SU-DHL-6 (cell line): ENCODE measurements at regions not wholly inside any gene's neighbourhood (a gene's known extent, or its start where the extent isn't known, plus 50 kb on each side); places are given as distances from the start of the nearest gene placed in this dataset.

Source experiments
- H2AFZ ChIP-seq: fragments of 200-600 bp; sonication (generic); 2 replicates; pipeline ENCODE4 v1.6.1; 2014; ENCODE audit warnings: low read depth, mild to moderate bottlenecking, moderate library complexity, mixed read lengths, antibody characterized with exemption, low read length; ENCODE audit not compliant: severe bottlenecking
- H3F3A ChIP-seq: fragments of 200-600 bp; shearing (Covaris generic); 2 replicates; pipeline ENCODE4 v1.6.0; 2016; ENCODE audit warnings: antibody characterized with exemption, mild to moderate bottlenecking; ENCODE audit not compliant: insufficient read depth
- H3K27ac ChIP-seq: fragments of 200-600 bp; sonication (generic); 2 replicates; pipeline ENCODE4 v1.5.1; 2016; ENCODE audit warnings: low read depth, mild to moderate bottlenecking, low read length, moderate library complexity, mixed read lengths
- H3K27me3 ChIP-seq: fragments of 200-600 bp; sonication (generic), shearing (Covaris generic); 2 replicates; pipeline ENCODE4 v1.6.0; 2014; ENCODE audit warnings: mild to moderate bottlenecking, low read length
- H3K36me3 ChIP-seq: fragments of 200-600 bp; sonication (generic); 2 replicates; pipeline ENCODE4 v1.6.1; 2014; ENCODE audit warnings: mild to moderate bottlenecking, low read length, mixed read lengths
- H3K4me2 ChIP-seq: fragments of 300-600, 200-600 bp; shearing (Covaris generic), sonication (generic); 2 replicates; pipeline ENCODE4 v1.6.0; 2014; ENCODE audit warnings: low read length, low read depth, mild to moderate bottlenecking; ENCODE audit not compliant: poor library complexity, severe bottlenecking
- H3K4me3 ChIP-seq: fragments of 200-600 bp; sonication (generic); 2 replicates; pipeline ENCODE4 v1.5.1; 2014; ENCODE audit warnings: antibody characterized with exemption, low read length, mild to moderate bottlenecking, mixed read lengths; ENCODE audit not compliant: insufficient read depth, poor library complexity, severe bottlenecking
- H3K79me2 ChIP-seq: fragments of 200-600 bp; sonication (generic); 2 replicates; pipeline ENCODE4 v1.6.1; 2014; ENCODE audit warnings: mild to moderate bottlenecking, low read length, moderate library complexity; ENCODE audit not compliant: insufficient read depth
- H3K9ac ChIP-seq: fragments of 200-600 bp; sonication (generic); 2 replicates; pipeline ENCODE4 v1.7.0; 2014; ENCODE audit warnings: mild to moderate bottlenecking, low read length
- H3K9me2 ChIP-seq: fragments of 200-600 bp; sonication (generic); replicated peaks from 2 replicates; pipeline ENCODE4 v1.6.1; 2014; ENCODE audit warnings: low read length; ENCODE audit not compliant: insufficient read depth
- H3K9me3 ChIP-seq: fragments of 200-600 bp; sonication (generic); 2 replicates; pipeline ENCODE4 v1.6.1; 2014; ENCODE audit warnings: low read length, mixed read lengths; ENCODE audit not compliant: insufficient read depth
- H4K20me1 ChIP-seq: fragments of 200-600 bp; sonication (generic); 2 replicates; pipeline ENCODE4 v1.6.1; 2014; ENCODE audit warnings: low read depth, mild to moderate bottlenecking, antibody characterized with exemption, low read length, moderate library complexity, mixed read lengths
- CTCF ChIP-seq: fragments of 200-600 bp; sonication (generic); IDR thresholded peaks from one replicate; pipeline ENCODE4 v1.5.1; 2017; ENCODE audit warnings: antibody characterized with exemption, mild to moderate bottlenecking, low read length, moderate library complexity; ENCODE audit not compliant: insufficient read depth, poor library complexity, severe bottlenecking
- EZH2phosphoT487 ChIP-seq: fragments of 200-600 bp; sonication (generic), shearing (Covaris generic); conservative IDR thresholded peaks from 2 replicates; pipeline ENCODE4 v1.6.1; 2018; ENCODE audit warnings: mild to moderate bottlenecking, antibody characterized with exemption, low read length, moderate library complexity, mixed read lengths

- Histone ChIP-seq H3K36me3 (no peaks in the 10 kb centered on the region), H3K9ac (no peak overlapping the region), H3K9me2 (no peaks in the 10 kb centered on the region), H3K27me3 (no peaks in the 10 kb centered on the region), H3K4me3 (no peak overlapping the region), H4K20me1 (no peaks in the 10 kb centered on the region), H3K9me3 (no peaks in the 10 kb centered on the region), H3K4me2 (no peak overlapping the region), H3K27ac (no peak overlapping the region), H3K79me2 (no peaks in the 10 kb centered on the region), H2AFZ (no peak overlapping the region), H3F3A (no peaks in the 10 kb centered on the region)
- no peak for TF ChIP-seq EZH2phosphoT487
- TF ChIP-seq CTCF = no peak
These were observed 1164.7 kb upstream of the CDH8 start for GRCh38 chr16:63200940-63201339.

GRCh38 chr16:63195336-63195735 lies 1159.1 kb upstream of the CDH8 start:
- Histone ChIP-seq H2AFZ (no peak overlapping the region), H3K27ac (no peak overlapping the region), H3K27me3 (no peaks in the 10 kb centered on the region), H3K9ac (no peak overlapping the region), H3F3A (no peaks in the 10 kb centered on the region), H3K79me2 (no peaks in the 10 kb centered on the region), H4K20me1 (no peaks in the 10 kb centered on the region), H3K9me2 (no peaks in the 10 kb centered on the region), H3K4me3 (no peak overlapping the region), H3K9me3 (no peaks in the 10 kb centered on the region), H3K36me3 (no peaks in the 10 kb centered on the region), H3K4me2 (no peak overlapping the region)
- TF ChIP-seq CTCF = no peak
- no peak for TF ChIP-seq EZH2phosphoT487

- TF ChIP-seq EZH2phosphoT487 = no peak
- TF ChIP-seq CTCF = no peak
- no peak overlapping the region for H3K9ac ChIP-seq
- H2AFZ ChIP-seq = no peak overlapping the region
- H3K79me2 ChIP-seq = no peaks in the 10 kb centered on the region
- H3K4me2 ChIP-seq = no peak overlapping the region
- no peaks in the 10 kb centered on the region for H4K20me1 ChIP-seq
- H3K4me3 ChIP-seq = no peak overlapping the region
- H3K27ac ChIP-seq = no peak overlapping the region
- no peaks in the 10 kb centered on the region for H3K9me2 ChIP-seq
- H3K9me3 ChIP-seq = no peaks in the 10 kb centered on the region
- H3K27me3 ChIP-seq = no peaks in the 10 kb centered on the region
- no peaks in the 10 kb centered on the region for H3F3A ChIP-seq
- no peaks in the 10 kb centered on the region for H3K36me3 ChIP-seq
These were observed 1156.7 kb upstream of the CDH8 start for GRCh38 chr16:63192980-63193379.
